Nephron (organoid): ENCODE measurements at regions not wholly inside any gene's neighbourhood (a gene's known extent, or its start where the extent isn't known, plus 50 kb on each side); places are given as distances from the start of the nearest gene placed in this dataset.
"Not testable (repeated sequence)": the region's sequence is repeated elsewhere in the genome, so short reads cannot be mapped to it uniquely, and the experiment has no call there.

Experiments
- H3K27ac Mint-ChIP-seq, 3 experiments: 2 replicates each; pipeline ENCODE4 v1.8.0; 2020; ENCODE audit warnings: mixed read lengths in 3 of 3, mild to moderate bottlenecking in 2 of 3, moderate library complexity in 1 of 3
- H3K27me3 Mint-ChIP-seq: 2 replicates; pipeline ENCODE4 v1.8.0; 2021; ENCODE audit warnings: low read depth, mild to moderate bottlenecking, moderate library complexity, mixed read lengths
- H3K36me3 Mint-ChIP-seq: 2 replicates; pipeline ENCODE4 v1.8.0; 2020; ENCODE audit warnings: low read depth, mixed read lengths
- H3K4me1 Mint-ChIP-seq: 2 replicates; pipeline ENCODE4 v1.8.0; 2020; ENCODE audit warnings: mixed read lengths
- H3K4me3 Mint-ChIP-seq, 3 experiments: 2 replicates each; pipeline ENCODE4 v1.8.0; 2020; ENCODE audit warnings: mild to moderate bottlenecking in 3 of 3, mixed read lengths in 3 of 3, moderate library complexity in 2 of 3
- H3K9me3 Mint-ChIP-seq: 2 replicates; pipeline ENCODE4 v1.8.0; 2020; ENCODE audit warnings: mixed read lengths
- CTCF ChIP-seq, 3 experiments: fragments of 200-600 bp; sonication (generic); IDR thresholded peaks; one replicate each; pipeline ENCODE4 v1.5.0; 2021; ENCODE audit warnings: antibody characterized with exemption in 3 of 3; ENCODE audit not compliant: unreplicated experiment in 3 of 3

- peaks cover 3% of the 10 kb centered on the region for H3K27me3 Mint-ChIP-seq
- H3K27ac Mint-ChIP-seq = no peak overlapping the region
- TF ChIP-seq CTCF (IDR thresholded peaks at IDR 0.05; ENCODE audit: unreplicated experiment in 3 of 3) = no peak
- H3K36me3 Mint-ChIP-seq = peaks cover 36% of the 10 kb centered on the region
- H3K4me1 Mint-ChIP-seq = peaks cover 10% of the 10 kb centered on the region
- H3K4me3 Mint-ChIP-seq = peak overlapping the region in 1 of 3 experiments; percentile 37
- H3K9me3 Mint-ChIP-seq = peaks cover 9% of the 10 kb centered on the region
These were observed 69.5 kb upstream of the TMEM18 start for GRCh38 chr2:746697-747096.

- no peak for TF ChIP-seq CTCF (IDR thresholded peaks at IDR 0.05; ENCODE audit: unreplicated experiment in 3 of 3)
- Mint-ChIP-seq H3K27ac (no peak overlapping the region), H3K4me1 (peaks cover 25% of the 10 kb centered on the region), H3K27me3 (peaks cover 3% of the 10 kb centered on the region), H3K4me3 (peak overlapping the region in 1 of 3 experiments; percentile 39), H3K9me3 (peaks cover 9% of the 10 kb centered on the region), H3K36me3 (peaks cover 36% of the 10 kb centered on the region)
These were observed 66.9 kb upstream of the TMEM18 start for GRCh38 chr2:744088-744487.

GRCh38 chr2:742221-742620, 65.0 kb upstream of the TMEM18 start:
- peaks cover 9% of the 10 kb centered on the region for H3K9me3 Mint-ChIP-seq
- H3K4me3 Mint-ChIP-seq = peak overlapping the region; percentile 82 to 93 (median 90)
- peaks cover 3% of the 10 kb centered on the region for H3K27me3 Mint-ChIP-seq
- H3K4me1 Mint-ChIP-seq = peaks cover 27% of the 10 kb centered on the region
- peak overlapping the region; percentile 37 to 78 (median 77) for H3K27ac Mint-ChIP-seq
- no peak for TF ChIP-seq CTCF (IDR thresholded peaks at IDR 0.05; ENCODE audit: unreplicated experiment in 3 of 3)
- peaks cover 18% of the 10 kb centered on the region for H3K36me3 Mint-ChIP-seq

- peaks cover 3% of the 10 kb centered on the region for H3K27me3 Mint-ChIP-seq
- H3K27ac Mint-ChIP-seq = peak overlapping the region; percentile 83 to 99 (median 95)
- peaks cover 9% of the 10 kb centered on the region for H3K9me3 Mint-ChIP-seq
- TF ChIP-seq CTCF (IDR thresholded peaks at IDR 0.05; ENCODE audit: unreplicated experiment in 3 of 3) = no peak
- peaks cover 37% of the 10 kb centered on the region for H3K4me1 Mint-ChIP-seq
- H3K4me3 Mint-ChIP-seq = peak overlapping the region; percentile 82 to 93 (median 90)
- peaks cover 10% of the 10 kb centered on the region for H3K36me3 Mint-ChIP-seq
These were observed 63.9 kb upstream of the TMEM18 start for GRCh38 chr2:741195-741496.

GRCh38 chr2:740322-741194, 63.4 kb upstream of the TMEM18 start:
- H3K4me3 Mint-ChIP-seq = peak overlapping the region; percentile 82 to 93 (median 90)
- H3K4me1 Mint-ChIP-seq = peaks cover 41% of the 10 kb centered on the region
- H3K27me3 Mint-ChIP-seq, H3K36me3 Mint-ChIP-seq, H3K9me3 Mint-ChIP-seq: not testable (repeated sequence)
- H3K27ac Mint-ChIP-seq = peak overlapping the region; percentile 83 to 99 (median 95)

- H3K27me3 Mint-ChIP-seq, H3K36me3 Mint-ChIP-seq, H3K9me3 Mint-ChIP-seq: not testable (repeated sequence)
- Mint-ChIP-seq H3K4me1 (peaks cover 41% of the 10 kb centered on the region), H3K4me3 (peak overlapping the region; percentile 82 to 93 (median 90)), H3K27ac (peak overlapping the region; percentile 83 to 99 (median 95))
These were observed 62.7 kb upstream of the TMEM18 start for GRCh38 chr2:739864-740321.

GRCh38 chr2:736939-737338, 59.7 kb upstream of the TMEM18 start:
- no peak for TF ChIP-seq CTCF (IDR thresholded peaks at IDR 0.05; ENCODE audit: unreplicated experiment in 3 of 3)
- H3K36me3 Mint-ChIP-seq = no peaks in the 10 kb centered on the region
- no peaks in the 10 kb centered on the region for H3K9me3 Mint-ChIP-seq
- H3K27ac Mint-ChIP-seq = peak overlapping the region in 1 of 3 experiments; percentile 63
- H3K27me3 Mint-ChIP-seq = no peaks in the 10 kb centered on the region
- H3K4me1 Mint-ChIP-seq = peaks cover 34% of the 10 kb centered on the region
- no peak overlapping the region for H3K4me3 Mint-ChIP-seq
